ENCODE measurements at regions not wholly inside any gene's neighbourhood (a gene's known extent, or its start where the extent isn't known, plus 50 kb on each side); places are given as distances from the start of the nearest gene placed in this dataset.

DNA sequence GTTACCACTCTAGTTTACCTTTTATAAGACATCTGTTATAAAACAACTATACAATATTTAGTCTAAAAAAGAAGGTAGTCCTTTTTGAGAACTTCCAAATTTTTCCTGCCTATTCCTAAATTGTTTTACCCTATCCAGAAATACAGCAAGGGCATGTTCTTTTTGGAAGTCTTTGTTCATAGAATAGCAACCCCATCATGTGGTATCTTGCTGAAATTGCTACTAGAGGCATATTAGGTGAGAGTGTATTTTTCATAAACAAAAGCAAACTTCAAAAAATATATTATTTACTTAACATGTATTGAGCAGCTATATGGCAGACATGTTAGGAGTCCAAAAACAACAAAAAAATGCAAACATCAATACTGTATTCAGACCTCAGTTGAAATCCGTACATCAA lies 371.8 kb upstream of the NRSN1 start:
- FAIRE-seq, result no peak
- Histone ChIP-seq H3K9me1 (replicated peaks; ENCODE audit: control insufficient read depth, extremely low read depth, insufficient read depth, low read length) (no peaks in the 10 kb centered on the region), H3K36me3 (ENCODE audit: control insufficient read depth in 2 of 2, extremely low read depth in 1 of 2, insufficient read depth in 2 of 2, low read length in 2 of 2) (no peaks in the 10 kb centered on the region), H4K20me1 (replicated peaks; ENCODE audit: control insufficient read depth, extremely low read depth, insufficient read depth, low read length) (no peaks in the 10 kb centered on the region), H3K4me1 (ENCODE audit: control insufficient read depth, extremely low read depth, insufficient read depth, low read length) (no peaks in the 10 kb centered on the region), H3K9ac (replicated peaks; ENCODE audit: extremely low read depth, insufficient read depth, low read length) (no peak overlapping the region), H3K27me3 (ENCODE audit: control insufficient read depth in 2 of 2, insufficient read depth in 2 of 2, low read length in 2 of 2) (no peaks in the 10 kb centered on the region), H3K79me2 (ENCODE audit: control insufficient read depth, insufficient read depth, low read length) (no peaks in the 10 kb centered on the region), H3K4me2 (ENCODE audit: insufficient read depth, low read length) (no peak overlapping the region), H3K9me3 (replicated peaks; ENCODE audit: control insufficient read depth, insufficient read depth, low read length) (no peaks in the 10 kb centered on the region), H3K4me3 (replicated peaks in 1 of 3; ENCODE audit: insufficient read depth in 1 of 3, low read depth in 1 of 3, low read length in 3 of 3) (no peak overlapping the region), H2AFZ (ENCODE audit: low read depth, low read length) (no peak overlapping the region), H3K27ac (ENCODE audit: insufficient read depth, low read depth, low read length) (no peak overlapping the region)
- dilution Hi-C loops (cut with MboI; ENCODE audit: extremely low pct_ligation_motif_present, low sequenced_read_pairs), result no loop called here
- no peak for DNase-seq (ENCODE audit: low read depth, low spot score)
- BruUV-seq (replicated peaks), result no TSS peak
- CTCF ChIA-PET, result no interaction called here
- TF ChIP-seq GATA2 (IDR thresholded peaks at IDR 0.05; ENCODE audit: insufficient read depth, insufficient read length, low read depth, low read length), result no peak
- TF ChIP-seq POLR2AphosphoS5 (IDR thresholded peaks at IDR 0.05; ENCODE audit: insufficient read depth, low read depth, low read length), result no peak
- TF ChIP-seq FOS (IDR thresholded peaks at IDR 0.05; ENCODE audit: borderline replicate concordance, insufficient read depth, low read length), result no peak
- TF ChIP-seq POLR2A (IDR thresholded peaks at IDR 0.05; ENCODE audit: low read depth, low read length), result no peak
- TF ChIP-seq CTCF (IDR thresholded peaks at IDR 0.05; ENCODE audit: extremely low read depth in 1 of 2, insufficient read depth in 1 of 2, low read depth in 1 of 2, low read length in 2 of 2), result no peak
- TF ChIP-seq JUN (IDR thresholded peaks at IDR 0.05; ENCODE audit: borderline replicate concordance, insufficient read depth, insufficient read length, low read depth), result no peak
- no peak for TF ChIP-seq EZH2 (IDR thresholded peaks at IDR 0.05; ENCODE audit: borderline replicate concordance, low read depth, low read length, severe bottlenecking)
- no peak for TF ChIP-seq MAX (IDR thresholded peaks at IDR 0.05; ENCODE audit: insufficient read depth, insufficient read length)
- intact Hi-C loops (cut with micrococcal nuclease), result no loop called here
- POLR2A ChIA-PET, result no interaction called here
